SKM-1 treated with dmso at 0.1 percent for 144 hours (cell line): ENCODE measurements at regions not wholly inside any gene's neighbourhood (a gene's known extent, or its start where the extent isn't known, plus 50 kb on each side); places are given as distances from the start of the nearest gene placed in this dataset.
A peak's percentile ranks its signal among the peaks of the same experiment; 100 is the strongest.
"Not testable (repeated sequence)": the region's sequence is repeated elsewhere in the genome, so short reads cannot be mapped to it uniquely, and the experiment has no call there.

Experiments
- DNase-seq: peaks from one replicate; lab custom pipeline; 2025; ENCODE audit not compliant: unreplicated experiment; lab: John Stamatoyannopoulos, UW

GRCh38 chr4:57199267-57199666, 89.1 kb upstream of the IGFBP7 start:
- DNase-seq = no peak

- no peak for DNase-seq
Measured at GRCh38 chr4:57195622-57196021, 85.4 kb upstream of the IGFBP7 start.

GRCh38 chr4:57194068-57194611, 84.0 kb upstream of the IGFBP7 start:
- DNase-seq = no peak

GRCh38 chr4:57193209-57193810, 83.1 kb upstream of the IGFBP7 start:
- no peak for DNase-seq

GRCh38 chr4:57191523-57192034, 81.4 kb upstream of the IGFBP7 start:
- no peak for DNase-seq

GRCh38 chr4:57190601-57191481, 80.7 kb upstream of the IGFBP7 start:
- DNase-seq = peak; percentile 17

GRCh38 chr4:57187246-57187645, 77.1 kb upstream of the IGFBP7 start:
- DNase-seq = no peak

GRCh38 chr4:57184378-57185029, 74.3 kb upstream of the IGFBP7 start:
- no peak for DNase-seq

- no peak for DNase-seq
Measured at GRCh38 chr4:57182132-57182874, 72.1 kb upstream of the IGFBP7 start.

GRCh38 chr4:57173136-57173535, 63.0 kb upstream of the IGFBP7 start:
- not testable (repeated sequence) for DNase-seq

- DNase-seq = no peak
Measured at GRCh38 chr4:57172065-57172464, 61.9 kb upstream of the IGFBP7 start.

- no peak for DNase-seq
Measured at GRCh38 chr4:57168982-57169381, 58.8 kb upstream of the IGFBP7 start.

GRCh38 chr4:57163530-57164459, 53.6 kb upstream of the IGFBP7 start:
- DNase-seq = peak; percentile 68

GRCh38 chr4:57162499-57163019, 52.4 kb upstream of the IGFBP7 start:
- DNase-seq = no peak
